ENCODE measurements at regions not wholly inside any gene's neighbourhood (a gene's known extent, or its start where the extent isn't known, plus 50 kb on each side); places are given as distances from the start of the nearest gene placed in this dataset.
"Not testable (repeated sequence)": the region's sequence is repeated elsewhere in the genome, so short reads cannot be mapped to it uniquely, and the experiment has no call there.

DNA sequence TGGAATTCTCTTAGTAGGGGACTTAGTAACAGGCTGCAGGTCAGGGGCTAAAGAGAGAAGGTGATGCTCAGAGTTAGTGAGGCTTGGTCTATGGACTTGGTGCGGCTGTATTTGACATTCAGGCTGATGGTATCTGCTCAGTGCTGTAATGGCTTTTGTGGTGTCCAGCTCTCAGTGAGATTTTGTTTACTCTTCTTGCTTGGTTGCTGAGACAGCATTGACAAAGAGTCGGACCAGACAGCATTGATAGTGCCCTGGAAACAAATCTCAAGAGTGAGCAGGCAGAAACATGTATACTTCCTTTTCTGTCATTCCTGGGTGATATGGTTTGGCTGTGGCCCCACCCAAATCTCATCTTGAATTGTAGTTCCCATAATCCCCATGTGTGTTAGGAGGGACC is 202.0 kb downstream of the STK31 start:
- Mint-ChIP-seq H3K9me3 (no peaks in the 10 kb centered on the region), H3K4me1 (ENCODE audit: low read depth) (no peaks in the 10 kb centered on the region), H3K36me3 (no peaks in the 10 kb centered on the region), H3K27me3 (peaks cover 2% of the 10 kb centered on the region), H3K4me3 (no peak overlapping the region), H3K27ac (no peak overlapping the region)
- DNase-seq: no peak
- intact Hi-C loops (cut with micrococcal nuclease): no loop called here
- CTCF ChIA-PET: no interaction called here
- POLR2A ChIA-PET: no interaction called here

DNA sequence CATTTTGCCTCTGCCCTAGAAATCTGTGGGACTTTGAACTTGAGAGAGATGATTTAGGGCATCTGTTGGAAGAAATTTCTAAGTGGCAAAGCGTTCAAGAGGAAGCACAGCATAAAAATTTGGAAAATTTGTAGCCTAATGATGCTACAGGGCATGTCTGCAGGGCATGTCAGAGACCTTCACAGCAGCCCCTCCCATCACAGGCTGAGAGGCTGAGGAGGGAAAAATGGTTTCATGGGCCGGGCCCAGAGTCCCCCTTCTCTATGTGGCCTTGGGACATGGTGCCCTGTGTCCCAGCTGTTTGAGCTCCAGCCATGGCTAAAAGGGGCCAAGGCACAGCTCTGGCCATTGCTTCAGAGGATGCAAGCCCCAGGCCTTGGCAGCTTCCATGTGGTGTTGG is 203.0 kb downstream of the STK31 start:
- Mint-ChIP-seq H3K27me3 (peaks cover 5% of the 10 kb centered on the region), H3K9me3 (no peaks in the 10 kb centered on the region), H3K36me3 (no peaks in the 10 kb centered on the region), H3K27ac (no peak overlapping the region), H3K4me1 (ENCODE audit: low read depth) (no peaks in the 10 kb centered on the region), H3K4me3 (no peak overlapping the region)
- no peak for DNase-seq
- ChIA-PET POLR2A (no interaction called here), CTCF (no interaction called here)
- intact Hi-C loops (cut with micrococcal nuclease): no loop called here

DNA sequence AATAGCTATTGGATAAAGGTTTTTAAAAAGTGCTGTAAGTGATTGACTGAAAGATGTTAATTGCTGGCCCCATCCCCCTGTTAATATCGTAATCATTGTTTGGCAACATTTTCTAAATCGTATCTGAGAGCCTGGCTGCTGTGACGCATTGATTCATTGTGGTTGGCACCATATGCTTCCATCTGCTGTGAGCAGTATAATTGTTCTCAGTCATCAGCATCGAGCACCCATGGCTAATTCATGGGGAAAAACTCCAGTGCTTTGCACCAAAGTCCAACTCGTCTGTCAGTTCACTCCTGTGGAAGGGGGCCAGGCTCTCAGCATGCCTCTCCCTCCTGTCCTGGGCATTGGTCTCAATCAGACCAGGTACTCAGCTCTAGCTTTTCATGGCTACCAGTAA is 205.2 kb downstream of the STK31 start:
- DNase-seq: no peak
- CTCF ChIA-PET: no interaction called here
- Mint-ChIP-seq H3K36me3 (no peaks in the 10 kb centered on the region), H3K4me3 (no peak overlapping the region), H3K27me3 (peaks cover 10% of the 10 kb centered on the region), H3K27ac (no peak overlapping the region), H3K4me1 (ENCODE audit: low read depth) (no peaks in the 10 kb centered on the region), H3K9me3 (no peaks in the 10 kb centered on the region)
- POLR2A ChIA-PET: no interaction called here
- intact Hi-C loops (cut with micrococcal nuclease): no loop called here

DNA sequence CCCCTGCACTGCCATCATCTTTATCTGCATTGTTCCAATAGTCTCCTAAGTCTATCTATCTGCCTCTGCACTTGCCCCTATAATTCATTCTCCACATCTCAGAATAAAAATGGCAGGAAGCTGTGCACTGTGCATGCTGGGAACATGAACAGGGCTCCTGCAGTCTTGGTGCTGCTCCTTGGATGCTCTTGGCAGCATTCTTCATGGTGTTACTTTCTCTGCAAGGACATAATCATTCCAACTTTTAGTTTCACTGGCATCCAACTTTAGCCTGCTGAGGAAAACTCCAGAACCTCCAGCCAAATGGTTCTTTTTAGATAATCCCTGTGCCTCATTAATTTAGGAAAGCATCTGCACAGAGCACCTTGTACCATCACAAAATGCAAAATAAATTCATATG is 208.3 kb downstream of the STK31 start:
- intact Hi-C loops (cut with micrococcal nuclease): no loop called here
- no peak for DNase-seq
- Mint-ChIP-seq H3K36me3 (no peaks in the 10 kb centered on the region), H3K27me3 (peaks cover 10% of the 10 kb centered on the region), H3K4me1 (ENCODE audit: low read depth) (no peaks in the 10 kb centered on the region), H3K27ac (no peak overlapping the region), H3K4me3 (no peak overlapping the region), H3K9me3 (no peaks in the 10 kb centered on the region)
- CTCF ChIA-PET: no interaction called here
- POLR2A ChIA-PET: no interaction called here

DNA sequence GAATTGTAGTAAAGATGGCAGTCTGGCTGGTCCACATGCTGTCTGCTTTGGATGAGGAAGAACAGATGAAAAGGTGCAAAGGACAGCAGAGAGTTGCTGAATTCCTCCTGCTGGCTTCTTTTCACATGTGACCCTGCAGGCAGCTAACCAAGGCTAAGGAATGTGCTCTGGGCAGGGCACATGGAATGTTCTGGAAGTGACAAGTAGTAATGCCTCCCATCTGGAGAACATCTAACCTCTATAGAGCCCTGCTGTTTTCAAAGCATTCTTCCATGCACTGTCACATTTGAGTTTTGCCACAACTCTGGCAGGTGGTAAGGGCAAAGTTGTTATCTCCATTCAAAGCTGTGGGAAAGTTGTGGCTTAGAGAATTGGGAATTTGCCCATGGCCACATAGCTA is 208.8 kb downstream of the STK31 start:
- Mint-ChIP-seq H3K4me1 (ENCODE audit: low read depth) (no peaks in the 10 kb centered on the region), H3K27ac (no peak overlapping the region), H3K27me3 (peaks cover 10% of the 10 kb centered on the region), H3K36me3 (no peaks in the 10 kb centered on the region), H3K4me3 (no peak overlapping the region), H3K9me3 (no peaks in the 10 kb centered on the region)
- ChIA-PET CTCF (no interaction called here), POLR2A (no interaction called here)
- no peak for DNase-seq
- intact Hi-C loops (cut with micrococcal nuclease): no loop called here

DNA sequence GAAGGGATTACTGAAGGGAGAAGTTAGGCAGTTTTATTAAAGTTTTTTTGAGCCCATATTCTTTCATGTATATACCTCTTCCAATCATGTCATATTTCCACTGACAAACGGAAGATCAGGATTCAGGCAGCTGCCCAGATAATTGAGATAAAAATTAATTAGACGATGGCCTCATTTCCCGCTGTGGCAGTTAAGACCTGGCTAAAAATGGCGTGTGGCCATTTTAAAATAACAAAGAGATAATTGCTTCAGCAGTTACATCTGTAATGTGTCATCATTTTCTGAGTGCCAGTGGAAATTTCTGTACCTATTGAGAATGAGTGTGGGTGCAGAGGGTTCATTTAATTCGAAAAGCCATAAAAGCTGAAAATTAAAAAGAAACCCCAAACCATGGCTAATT is 215.1 kb downstream of the STK31 start:
- Mint-ChIP-seq H3K27ac (no peak overlapping the region), H3K27me3 (no peaks in the 10 kb centered on the region), H3K9me3 (no peaks in the 10 kb centered on the region), H3K4me1 (ENCODE audit: low read depth) (no peaks in the 10 kb centered on the region), H3K4me3 (no peak overlapping the region), H3K36me3 (no peaks in the 10 kb centered on the region)
- POLR2A ChIA-PET: no interaction called here
- no peak for DNase-seq
- CTCF ChIA-PET: no interaction called here
- intact Hi-C loops (cut with micrococcal nuclease): no loop called here

DNA sequence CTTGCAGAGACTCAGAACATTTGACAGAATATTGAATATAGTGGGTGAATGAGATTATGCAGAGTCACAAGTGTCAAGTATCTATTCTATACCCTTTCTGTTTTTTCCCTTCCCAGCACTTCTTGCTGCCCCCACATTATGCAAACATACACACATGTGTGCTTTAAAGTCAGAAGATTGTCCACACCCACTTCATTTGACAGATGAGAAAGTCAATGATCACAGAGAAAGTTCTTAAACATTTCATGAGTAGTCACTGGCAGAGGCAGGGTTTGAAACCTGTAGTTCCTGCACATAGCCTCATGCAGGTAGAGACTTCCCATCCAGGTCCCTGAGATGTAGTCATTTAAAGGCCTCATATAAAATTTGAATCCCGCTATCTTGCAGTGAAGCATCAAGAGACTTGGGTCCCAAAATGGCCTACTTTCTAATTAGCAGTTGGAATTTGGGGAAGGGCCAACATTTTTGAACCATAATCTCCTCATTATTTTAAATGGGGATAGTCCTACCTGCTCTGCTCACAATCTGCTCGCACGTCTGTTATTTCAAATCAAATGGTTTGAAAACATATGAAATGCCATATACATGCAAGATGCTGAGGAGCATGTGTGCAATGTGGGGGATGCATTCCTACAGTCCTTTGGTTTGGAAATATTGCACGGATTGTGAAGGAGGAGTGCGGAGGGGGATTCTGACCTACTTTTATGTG is 217.8 kb downstream of the STK31 start:
- intact Hi-C loops (cut with micrococcal nuclease): no loop called here
- CTCF ChIA-PET: no interaction called here
- Mint-ChIP-seq H3K9me3 (no peaks in the 10 kb centered on the region), H3K4me3 (no peak overlapping the region), H3K36me3 (no peaks in the 10 kb centered on the region), H3K27ac (no peak overlapping the region), H3K27me3 (no peaks in the 10 kb centered on the region), H3K4me1 (ENCODE audit: low read depth) (no peaks in the 10 kb centered on the region)
- no peak for DNase-seq
- POLR2A ChIA-PET: no interaction called here

DNA sequence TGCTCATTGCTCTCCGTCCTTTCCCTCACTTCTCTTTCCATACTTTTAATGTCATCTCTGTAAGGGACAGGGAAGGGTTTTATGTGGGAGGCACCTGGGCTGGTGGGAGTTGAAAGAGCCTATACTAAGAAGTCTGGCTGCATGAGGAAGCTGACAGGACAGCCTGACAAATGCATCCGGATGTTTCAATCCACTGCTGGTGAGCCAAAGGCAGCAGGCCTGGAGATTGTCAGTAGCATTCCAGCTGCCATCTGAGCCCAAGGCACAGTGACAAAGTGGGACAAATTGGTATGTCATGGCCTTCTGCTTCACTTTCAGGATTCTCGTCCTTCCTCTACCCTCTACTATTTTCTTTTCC is 218.4 kb downstream of the STK31 start:
- Mint-ChIP-seq H3K4me1 (ENCODE audit: low read depth) (no peaks in the 10 kb centered on the region), H3K27ac (no peak overlapping the region), H3K36me3 (no peaks in the 10 kb centered on the region), H3K9me3 (no peaks in the 10 kb centered on the region), H3K27me3 (no peaks in the 10 kb centered on the region), H3K4me3 (no peak overlapping the region)
- CTCF ChIA-PET: no interaction called here
- no peak for DNase-seq
- intact Hi-C loops (cut with micrococcal nuclease): no loop called here
- POLR2A ChIA-PET: no interaction called here

DNA sequence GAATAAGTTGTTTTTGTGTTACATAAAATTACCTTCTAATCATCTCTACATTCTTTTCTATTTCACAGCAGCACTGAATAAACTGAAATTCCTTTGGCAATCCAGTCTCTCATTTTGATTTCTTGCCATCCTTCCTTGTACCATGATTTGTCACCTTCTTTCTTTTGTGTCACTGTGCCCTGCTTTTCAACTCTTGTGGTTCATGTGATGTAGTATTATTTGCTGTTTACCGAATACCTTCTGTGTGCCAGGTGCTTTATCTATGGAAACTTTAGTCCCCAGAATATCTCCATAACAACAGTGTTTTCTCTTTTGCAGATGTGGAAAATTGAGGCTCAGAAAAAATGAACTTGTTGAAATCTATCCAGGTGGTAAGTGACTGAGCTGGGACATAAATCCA is 220.3 kb downstream of the STK31 start:
- CTCF ChIA-PET: no interaction called here
- intact Hi-C loops (cut with micrococcal nuclease): no loop called here
- DNase-seq: no peak
- Mint-ChIP-seq H3K4me3 (no peak overlapping the region), H3K27ac (no peak overlapping the region), H3K27me3 (no peaks in the 10 kb centered on the region), H3K4me1 (ENCODE audit: low read depth) (no peaks in the 10 kb centered on the region), H3K36me3 (no peaks in the 10 kb centered on the region), H3K9me3 (no peaks in the 10 kb centered on the region)
- POLR2A ChIA-PET: no interaction called here

GRCh38 chr7:23931633-23932032 is 221.6 kb downstream of the STK31 start:
- DNase-seq: no peak
- Mint-ChIP-seq H3K4me1 (ENCODE audit: low read depth) (no peaks in the 10 kb centered on the region), H3K9me3 (no peaks in the 10 kb centered on the region), H3K4me3 (no peak overlapping the region), H3K36me3 (no peaks in the 10 kb centered on the region), H3K27ac (no peak overlapping the region), H3K27me3 (no peaks in the 10 kb centered on the region)
- intact Hi-C loops (cut with micrococcal nuclease): no loop called here
- ChIA-PET CTCF (no interaction called here), POLR2A (no interaction called here)

GRCh38 chr7:23938215-23938614 is 228.2 kb downstream of the STK31 start:
- intact Hi-C loops (cut with micrococcal nuclease): no loop called here

GRCh38 chr7:23938937-23939552 is 229.0 kb downstream of the STK31 start:
- ChIA-PET CTCF (interaction anchor here (0.5 kb wide), 1 partner anchor 797 kb away, joined by 4 read pairs; no protein-coding TSS in a partner anchor), POLR2A (no interaction called here)
- no peaks in the 10 kb centered on the region for H3K36me3 Mint-ChIP-seq
- H3K27ac Mint-ChIP-seq: no peak overlapping the region
- no peak overlapping the region for H3K4me3 Mint-ChIP-seq
- H3K27me3 Mint-ChIP-seq: peaks cover 13% of the 10 kb centered on the region
- no peak for DNase-seq
- H3K4me1 Mint-ChIP-seq (ENCODE audit: low read depth): no peaks in the 10 kb centered on the region
- no peaks in the 10 kb centered on the region for H3K9me3 Mint-ChIP-seq
- intact Hi-C loops (cut with micrococcal nuclease): no loop called here

More at GRCh38 chr7:23938215-23938614, 228.2 kb downstream of the STK31 start:
- Mint-ChIP-seq H3K27me3 (peaks cover 12% of the 10 kb centered on the region), H3K9me3 (no peaks in the 10 kb centered on the region), H3K27ac (no peak overlapping the region), H3K36me3 (no peaks in the 10 kb centered on the region), H3K4me3 (no peak overlapping the region), H3K4me1 (ENCODE audit: low read depth) (no peaks in the 10 kb centered on the region)
- POLR2A ChIA-PET: no interaction called here
- no peak for DNase-seq
- CTCF ChIA-PET: no interaction called here

- H3K4me3 Mint-ChIP-seq; H3K4me1 Mint-ChIP-seq (ENCODE audit: low read depth); H3K9me3 Mint-ChIP-seq; POLR2A ChIA-PET; H3K36me3 Mint-ChIP-seq; DNase-seq; intact Hi-C loops (cut with micrococcal nuclease); H3K27ac Mint-ChIP-seq: not testable (repeated sequence)
- peaks cover 18% of the 10 kb centered on the region for H3K27me3 Mint-ChIP-seq
- CTCF ChIA-PET: interaction anchor here (0.5 kb wide), 1 partner anchor 796 kb away, joined by 4 read pairs; no protein-coding TSS in a partner anchor
Measured at GRCh38 chr7:23939747-23940146, 229.7 kb downstream of the STK31 start.

Data from activated CD4-positive, alpha-beta memory T cell treated with anti-CD3 and anti-CD28 coated beads for 36 hours (primary cell).